ELF-1 (cell line): ENCODE measurements at regions not wholly inside any gene's neighbourhood (a gene's known extent, or its start where the extent isn't known, plus 50 kb on each side); places are given as distances from the start of the nearest gene placed in this dataset.

Experiments used
- DNase-seq: peaks from one replicate; pipeline ENCODE4 v3.0.0-alpha.2; 2016; ENCODE audit warnings: low read depth, low spot score

GRCh38 chr2:177052471-177052870, 160.1 kb upstream of the HNRNPA3 start:
- DNase-seq: no peak

DNA sequence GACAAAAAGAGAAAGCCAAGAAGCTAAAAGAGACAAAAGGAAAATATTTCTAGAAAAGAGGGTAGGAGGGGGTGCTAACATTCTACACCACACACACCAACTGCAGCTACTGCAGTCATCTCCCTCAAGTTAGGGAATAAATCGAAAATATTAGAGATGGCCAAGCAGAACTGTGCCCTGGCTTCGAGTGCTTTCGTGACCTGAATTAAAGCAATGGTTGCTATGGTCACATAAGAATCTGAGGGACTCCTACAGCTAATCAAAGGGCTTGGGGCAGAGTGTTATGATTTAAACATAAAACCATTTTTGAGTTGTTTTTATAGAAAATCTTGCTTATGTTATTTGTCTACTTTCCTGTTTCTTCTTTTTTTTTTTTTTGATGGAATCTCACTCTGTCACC, 159.6 kb upstream of the HNRNPA3 start:
- no peak for DNase-seq

DNA sequence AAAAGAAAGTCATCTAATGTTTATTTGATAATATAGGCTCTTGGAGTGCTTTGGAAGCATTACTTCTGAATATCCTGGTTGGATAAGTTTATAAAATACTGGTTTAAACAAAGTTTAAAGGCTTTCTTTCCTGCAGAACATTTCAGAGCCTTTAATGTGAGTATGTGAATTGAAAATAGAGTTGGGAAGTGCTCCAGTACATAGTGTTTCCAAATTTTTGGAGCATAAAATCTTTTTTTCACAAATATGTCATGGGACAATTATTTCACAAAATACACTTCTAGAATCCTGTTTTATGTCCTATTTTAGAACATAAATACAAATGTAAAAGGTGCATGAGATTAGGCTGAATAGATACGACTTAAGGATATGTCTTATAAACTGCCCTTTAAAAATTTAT, 158.9 kb upstream of the HNRNPA3 start:
- DNase-seq: no peak

DNA sequence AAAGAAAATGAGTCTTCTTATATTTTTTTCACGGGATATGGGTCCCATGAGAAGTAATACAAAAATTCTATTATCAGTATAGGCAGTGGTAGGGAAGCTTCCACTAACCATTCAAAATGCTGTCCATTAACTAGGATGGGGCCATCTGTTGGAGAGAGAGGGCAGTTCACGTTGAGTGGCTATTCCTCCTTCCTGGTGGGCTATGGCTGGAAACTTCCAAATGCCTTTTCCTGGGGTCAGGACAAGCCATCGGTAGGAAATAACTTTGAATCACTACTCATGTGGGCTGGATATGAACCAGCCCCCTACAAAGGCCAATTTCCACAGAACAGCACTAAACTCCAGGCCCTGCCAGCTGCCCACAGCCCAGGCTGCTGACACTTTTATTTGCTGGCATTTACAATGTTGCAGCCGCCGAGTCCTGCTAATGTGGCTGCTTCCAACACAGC, 156.1 kb upstream of the HNRNPA3 start:
- DNase-seq: peak; percentile 28

GRCh38 chr2:177058747-177059146, 153.8 kb upstream of the HNRNPA3 start:
- DNase-seq: no peak

- no peak for DNase-seq
Observed at GRCh38 chr2:177059293-177059692, 153.3 kb upstream of the HNRNPA3 start.

DNA sequence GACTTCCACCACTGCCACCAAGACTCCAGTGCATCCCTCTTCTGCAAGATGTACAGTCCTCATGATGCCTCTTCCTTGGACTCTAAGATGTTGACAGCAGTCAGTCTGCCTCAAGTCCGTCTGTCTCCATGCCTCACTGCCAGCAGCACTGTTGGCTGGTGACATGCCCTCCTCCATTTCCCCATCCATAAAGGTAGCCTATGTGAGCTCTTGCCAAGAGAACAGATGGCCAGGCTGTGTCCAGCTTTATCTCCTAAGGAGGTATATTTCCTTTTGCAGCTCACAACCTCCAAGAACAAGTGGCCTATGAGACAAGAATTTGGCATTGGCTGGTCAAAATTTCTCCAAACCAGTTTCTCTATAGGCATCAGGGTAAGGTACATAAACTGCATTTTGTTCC, 149.3 kb upstream of the HNRNPA3 start:
- no peak for DNase-seq

- peak; percentile 17 for DNase-seq
Observed at GRCh38 chr2:177064422-177064821, 148.2 kb upstream of the HNRNPA3 start.

- no peak for DNase-seq
Observed at GRCh38 chr2:177068967-177069366, 143.6 kb upstream of the HNRNPA3 start.

DNA sequence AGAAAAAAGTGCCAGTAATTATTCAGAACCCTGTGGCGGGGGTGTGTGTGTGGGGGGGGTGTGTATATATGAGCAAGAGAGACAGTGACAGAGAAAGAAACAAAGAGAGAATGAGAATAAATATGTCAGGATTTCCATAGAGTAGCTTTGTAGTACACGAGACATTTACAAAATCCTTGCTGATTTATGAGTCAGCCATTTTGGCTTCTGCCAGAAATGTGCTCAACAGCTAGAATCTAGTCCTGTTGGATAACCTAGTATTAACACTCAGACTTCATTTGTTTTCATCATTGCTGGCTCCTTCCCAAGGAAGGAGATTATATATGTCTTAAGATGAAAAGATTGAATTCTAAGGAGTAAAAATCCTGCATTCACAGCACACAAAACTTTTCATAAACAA, 140.5 kb upstream of the HNRNPA3 start:
- DNase-seq: no peak

DNA sequence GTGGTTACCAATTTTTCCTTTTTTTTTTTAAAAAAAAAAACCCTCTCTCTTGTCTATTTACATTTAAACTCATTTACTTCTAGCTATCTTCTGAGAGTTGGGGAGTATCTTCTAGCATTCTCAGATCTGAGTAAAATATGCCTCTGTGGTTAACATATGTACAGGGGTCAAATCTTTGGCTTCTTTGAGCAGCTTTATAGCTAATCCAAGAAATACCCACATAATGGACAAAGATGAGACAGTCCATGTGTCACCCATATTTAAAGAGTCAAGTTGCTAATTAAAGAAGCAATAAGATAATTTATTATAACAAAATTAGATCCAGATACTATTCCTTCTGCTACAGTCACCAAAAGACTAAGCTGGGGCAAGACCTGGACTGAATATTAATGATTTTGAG, 139.0 kb upstream of the HNRNPA3 start:
- no peak for DNase-seq

DNA sequence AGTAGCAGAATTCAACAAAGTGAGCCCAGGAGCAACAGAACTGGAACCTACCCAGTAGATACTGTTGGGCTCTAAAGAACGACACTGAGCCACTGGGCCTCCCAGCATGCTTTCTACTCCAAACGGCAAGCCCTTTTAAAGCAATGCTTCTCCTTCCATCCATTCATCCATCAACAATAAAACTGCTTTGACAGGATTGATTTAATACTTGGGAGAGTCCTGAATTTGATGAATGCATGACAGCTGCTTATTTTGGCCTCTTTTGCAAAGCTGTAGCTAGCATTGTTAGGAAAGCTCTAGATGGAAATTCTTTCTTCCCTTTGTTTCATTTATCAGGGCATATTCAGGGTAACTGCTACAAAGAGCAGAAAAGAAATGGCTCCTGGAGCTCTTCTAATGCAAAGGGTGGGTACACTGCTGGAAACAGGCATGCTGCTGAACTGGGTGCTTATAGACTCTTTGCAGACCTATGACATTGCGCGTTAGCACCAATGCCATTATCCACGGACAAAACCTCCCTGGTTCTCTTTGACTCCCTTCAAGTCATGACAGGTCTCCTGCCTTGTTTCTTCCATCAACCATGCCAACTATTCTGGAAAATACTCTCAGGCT, 138.4 kb upstream of the HNRNPA3 start:
- DNase-seq: no peak

DNA sequence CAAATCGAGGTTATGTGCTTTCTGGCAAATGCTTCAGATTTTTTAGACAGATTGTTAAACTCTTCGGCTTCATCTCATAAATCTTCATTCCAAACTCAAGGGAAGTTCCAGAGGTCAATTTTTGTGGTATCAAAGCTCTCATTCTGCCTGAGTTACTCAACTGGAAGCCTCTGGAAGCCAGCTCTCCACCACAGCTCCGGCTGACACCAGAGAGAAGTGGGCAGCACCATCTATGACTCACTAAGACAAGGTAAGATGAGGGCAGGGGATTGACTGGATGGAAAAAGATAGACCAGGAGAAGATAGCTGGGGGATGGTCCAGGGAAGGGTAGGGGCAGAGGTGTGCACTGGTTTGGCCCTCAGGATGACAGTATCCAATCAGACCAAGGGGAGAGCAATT, 137.3 kb upstream of the HNRNPA3 start:
- DNase-seq: no peak

GRCh38 chr2:177076636-177077179, 135.9 kb upstream of the HNRNPA3 start:
- peak; percentile 93 for DNase-seq

GRCh38 chr2:177077778-177078177, 134.8 kb upstream of the HNRNPA3 start:
- no peak for DNase-seq

GRCh38 chr2:177078416-177078815, 134.2 kb upstream of the HNRNPA3 start:
- peak; percentile 11 for DNase-seq

DNA sequence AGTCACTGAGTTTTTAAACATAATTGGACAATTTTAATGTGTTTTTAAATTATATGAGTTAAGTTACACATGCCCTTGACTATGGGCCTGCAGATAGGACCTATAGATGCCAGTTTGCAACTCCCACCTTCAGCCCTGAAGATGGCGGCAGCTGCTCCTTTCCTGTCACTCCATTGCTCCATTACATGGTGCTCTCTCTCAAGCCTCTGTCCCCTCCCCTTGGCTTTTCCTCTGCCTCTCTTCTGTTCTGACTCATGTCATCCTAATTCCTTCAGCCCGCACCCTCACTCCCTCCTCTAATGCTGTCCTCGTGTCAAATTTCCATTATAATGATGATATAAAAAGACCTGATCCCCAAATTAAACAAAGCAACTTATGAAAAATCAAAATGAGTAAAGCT, 133.7 kb upstream of the HNRNPA3 start:
- no peak for DNase-seq

- peak; percentile 81 for DNase-seq
Observed at GRCh38 chr2:177080746-177081284, 131.8 kb upstream of the HNRNPA3 start.

DNA sequence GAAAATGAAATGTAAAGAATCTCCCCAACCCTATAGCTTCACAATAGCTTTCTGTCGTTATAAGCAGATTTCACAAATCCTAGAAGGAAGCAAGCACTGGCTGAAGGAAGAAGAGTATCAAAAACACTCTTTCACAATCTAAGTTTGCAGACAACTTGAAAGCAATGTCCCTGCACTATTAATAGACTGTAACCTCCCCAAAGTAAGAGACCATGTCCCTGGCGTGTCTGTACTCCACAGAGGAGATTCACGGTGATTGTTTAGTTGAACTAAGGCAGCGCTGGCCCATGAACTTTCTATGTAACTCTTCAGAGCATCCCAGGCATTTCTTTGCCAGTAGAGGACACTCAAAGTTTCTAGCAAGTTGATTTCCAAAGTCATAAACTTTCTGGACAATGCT, 128.0 kb upstream of the HNRNPA3 start:
- DNase-seq: no peak

GRCh38 chr2:177088529-177088928, 124.1 kb upstream of the HNRNPA3 start:
- no peak for DNase-seq

GRCh38 chr2:177090967-177091366, 121.6 kb upstream of the HNRNPA3 start:
- DNase-seq: no peak

- no peak for DNase-seq
Observed at GRCh38 chr2:177093371-177093770, 119.2 kb upstream of the HNRNPA3 start.

- DNase-seq: no peak
Observed at GRCh38 chr2:177098001-177098613, 114.5 kb upstream of the HNRNPA3 start.
